RWPE1 (cell line): ENCODE measurements at regions not wholly inside any gene's neighbourhood (a gene's known extent, or its start where the extent isn't known, plus 50 kb on each side); places are given as distances from the start of the nearest gene placed in this dataset.

ENCODE experiments used
- CTCF ChIA-PET: fragments of 350-600 bp; sonication (Branson Sonifier 250); formaldehyde crosslinking; extraction: SDS; loops from one replicate; lab custom pipeline; 2021; lab: Yijun Ruan, JAX
- POLR2A ChIA-PET: fragments of 400-600 bp; formaldehyde crosslinking; extraction: SDS; loops from one replicate; lab custom pipeline; 2020; ENCODE audit warnings: antibody characterized with exemption; ENCODE audit not compliant: low non-redundant PET; lab: Yijun Ruan, JAX
- DNase-seq: peaks from one replicate; pipeline ENCODE4 v3.0.0; 2012; ENCODE audit warnings: low spot score
- H3K27ac ChIP-seq: fragments of 450-650 bp; 2 replicates; pipeline ENCODE4 v1.5.1; 2017
- CTCF ChIP-seq: fragments of 450-650 bp; conservative IDR thresholded peaks from 2 replicates; pipeline ENCODE4 v1.5.1; 2017; ENCODE audit warnings: low read depth, mild to moderate bottlenecking

- DNase-seq = no peak
- no peak for TF ChIP-seq CTCF
- POLR2A ChIA-PET = no interaction called here
- CTCF ChIA-PET = no interaction called here
- H3K27ac ChIP-seq = no peak overlapping the region
These were observed 330.5 kb upstream of the LRIG3 start for GRCh38 chr12:59250766-59251165.

GRCh38 chr12:59240048-59240447 is 319.7 kb upstream of the LRIG3 start:
- CTCF ChIA-PET = no interaction called here
- no peak for DNase-seq
- POLR2A ChIA-PET = no interaction called here
- no peak overlapping the region for H3K27ac ChIP-seq
- no peak for TF ChIP-seq CTCF

GRCh38 chr12:59234391-59234790 is 314.1 kb upstream of the LRIG3 start:
- TF ChIP-seq CTCF = no peak
- CTCF ChIA-PET = interaction anchor here (0.7 kb wide), 1 partner anchor 619 kb away, joined by 3 read pairs; no protein-coding TSS in a partner anchor
- DNase-seq = no peak
- no peak overlapping the region for H3K27ac ChIP-seq
- POLR2A ChIA-PET = no interaction called here

GRCh38 chr12:59230334-59230733 is 310.0 kb upstream of the LRIG3 start:
- ChIA-PET CTCF (no interaction called here), POLR2A (no interaction called here)
- no peak for TF ChIP-seq CTCF
- no peak for DNase-seq
- no peak overlapping the region for H3K27ac ChIP-seq

- no peak for TF ChIP-seq CTCF
- H3K27ac ChIP-seq = no peak overlapping the region
- POLR2A ChIA-PET = no interaction called here
- CTCF ChIA-PET = interaction anchor here (0.7 kb wide), 1 partner anchor 507 kb away, joined by 3 read pairs; no protein-coding TSS in a partner anchor
- DNase-seq = no peak
These were observed 298.8 kb upstream of the LRIG3 start for GRCh38 chr12:59219148-59219547.

- no peak for DNase-seq
- no peak overlapping the region for H3K27ac ChIP-seq
- ChIA-PET POLR2A (no interaction called here), CTCF (no interaction called here)
- no peak for TF ChIP-seq CTCF
These were observed 276.7 kb upstream of the LRIG3 start for GRCh38 chr12:59196989-59197388.
